ENCODE measurements at regions not wholly inside any gene's neighbourhood (a gene's known extent, or its start where the extent isn't known, plus 50 kb on each side); places are given as distances from the start of the nearest gene placed in this dataset.
"Not testable (repeated sequence)": the region's sequence is repeated elsewhere in the genome, so short reads cannot be mapped to it uniquely, and the experiment has no call there.

GRCh38 chr1:113307771-113308445 lies 82.4 kb upstream of the MAGI3 start:
- no peak for DNase-seq

GRCh38 chr1:113312651-113313050 lies 77.7 kb upstream of the MAGI3 start:
- DNase-seq = not testable (repeated sequence)

- DNase-seq = no peak
Measured at GRCh38 chr1:113314600-113314999, 75.7 kb upstream of the MAGI3 start.

DNA sequence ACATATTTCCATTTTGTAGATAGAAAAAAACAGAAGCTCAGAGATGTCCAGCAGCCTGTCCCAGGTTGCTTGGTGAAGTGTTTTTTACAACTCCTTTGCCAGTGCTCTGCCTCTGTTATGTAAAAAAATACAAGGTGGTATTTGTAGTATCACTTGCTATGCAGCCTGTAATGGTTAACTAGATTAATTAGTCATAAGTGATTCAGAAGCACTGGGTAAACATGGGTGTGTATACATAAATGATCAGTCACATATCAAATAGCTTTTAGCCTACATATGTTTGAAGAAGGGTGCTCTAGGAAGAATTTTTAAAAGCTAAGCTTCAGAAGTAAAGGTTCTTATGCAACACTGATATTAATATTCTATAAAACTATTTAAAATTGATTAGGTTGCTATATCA lies 70.0 kb upstream of the MAGI3 start:
- DNase-seq = peak; percentile 6

DNA sequence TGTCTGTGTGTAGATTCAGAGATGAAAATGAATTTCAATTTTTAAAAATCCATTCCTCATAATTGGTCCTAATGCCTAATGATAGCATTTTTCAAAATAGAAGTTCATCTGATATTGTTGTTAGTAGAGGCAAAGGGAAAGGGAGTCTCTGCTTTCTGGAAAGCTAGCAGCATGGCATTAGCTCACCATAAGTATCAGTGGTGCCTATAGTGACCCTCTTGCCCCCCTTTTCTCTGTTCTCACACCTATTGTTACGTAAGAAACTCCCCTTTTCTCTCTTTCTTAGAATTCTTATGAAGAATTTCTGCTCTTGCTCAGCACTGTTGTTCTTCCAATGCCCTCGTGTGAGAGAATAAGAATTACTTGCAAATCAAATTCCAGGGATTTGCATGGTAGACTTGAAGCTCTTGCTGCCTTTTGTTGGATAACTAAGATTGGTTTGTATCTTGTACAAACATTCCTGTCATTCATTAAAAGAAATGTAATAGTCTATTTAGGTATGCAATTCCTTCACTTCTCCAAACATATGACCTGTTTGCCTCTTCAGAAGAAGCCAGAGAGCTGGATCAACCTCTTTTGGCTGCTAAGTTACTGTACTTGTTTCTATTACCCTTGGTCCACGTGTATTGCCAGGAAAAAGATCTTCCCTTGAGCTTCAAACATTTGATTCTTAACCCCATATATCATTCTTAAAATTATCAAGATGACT lies 69.2 kb upstream of the MAGI3 start:
- no peak for DNase-seq

GRCh38 chr1:113321771-113322387 lies 68.4 kb upstream of the MAGI3 start:
- no peak for DNase-seq

DNA sequence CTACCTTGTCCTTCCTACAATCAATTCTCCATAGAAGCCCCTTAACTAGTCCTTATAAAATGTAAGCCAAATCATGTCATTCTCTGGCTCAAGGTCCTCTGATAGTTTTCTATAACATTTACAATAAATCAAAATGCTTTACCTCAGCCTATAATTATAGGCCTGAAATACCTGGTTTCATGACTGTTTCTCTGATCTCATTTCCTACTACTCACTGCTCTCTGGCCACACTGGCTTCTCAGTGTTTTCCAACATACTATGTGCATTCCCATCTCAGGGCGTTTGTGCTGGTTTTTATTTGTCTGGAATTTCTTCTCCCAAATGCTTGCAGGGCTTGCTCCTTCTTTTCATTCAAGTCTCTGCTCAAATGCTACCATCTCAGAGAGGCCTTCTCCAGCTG lies 67.9 kb upstream of the MAGI3 start:
- no peak for DNase-seq

GRCh38 chr1:113325022-113325421 lies 65.3 kb upstream of the MAGI3 start:
- no peak for DNase-seq

GRCh38 chr1:113326976-113327375 lies 63.3 kb upstream of the MAGI3 start:
- no peak for DNase-seq

GRCh38 chr1:113333056-113333455 lies 57.3 kb upstream of the MAGI3 start:
- DNase-seq = no peak

GRCh38 chr1:113340038-113340437 lies 50.3 kb upstream of the MAGI3 start:
- DNase-seq = no peak

Data from NCI-H187 treated with DMSO at 0.1 percent for 48 hours (cell line).